ENCODE measurements at regions not wholly inside any gene's neighbourhood (a gene's known extent, or its start where the extent isn't known, plus 50 kb on each side); places are given as distances from the start of the nearest gene placed in this dataset.

- TF ChIP-seq EZH2phosphoT487 (IDR thresholded peaks at IDR 0.05; ENCODE audit: borderline replicate concordance) (no peak), CTCF (conservative IDR thresholded peaks at IDR 0.05; ENCODE audit: low read length) (peak; percentile 83)
Observed at GRCh38 chr10:23516530-23516929, 77.7 kb downstream of the OTUD1 start.

GRCh38 chr10:23517155-23517554 lies 78.3 kb downstream of the OTUD1 start:
- no peaks in the 10 kb centered on the region for H3K79me2 ChIP-seq (ENCODE audit: insufficient read depth, low read length)
- H3K27me3 ChIP-seq (ENCODE audit: insufficient read depth, low read length, poor library complexity, severe bottlenecking) = no peaks in the 10 kb centered on the region
- H3F3A ChIP-seq (ENCODE audit: low read depth) = no peaks in the 10 kb centered on the region
- no peak overlapping the region for H3K4me2 ChIP-seq (ENCODE audit: low read depth, low read length, poor library complexity, severe bottlenecking)
- H3K4me1 ChIP-seq (ENCODE audit: insufficient read depth, low read length, poor library complexity, severe bottlenecking) = no peaks in the 10 kb centered on the region
- no peaks in the 10 kb centered on the region for H3K9me2 ChIP-seq (replicated peaks; ENCODE audit: low read depth, low read length)
- H3K9me3 ChIP-seq (ENCODE audit: insufficient read depth, low read depth, low read length) = no peaks in the 10 kb centered on the region
- TF ChIP-seq EZH2phosphoT487 (IDR thresholded peaks at IDR 0.05; ENCODE audit: borderline replicate concordance) (no peak), CTCF (conservative IDR thresholded peaks at IDR 0.05; ENCODE audit: low read length) (no peak)
- H3K9ac ChIP-seq (ENCODE audit: low read depth, low read length, poor library complexity, severe bottlenecking) = no peak overlapping the region
- no peaks in the 10 kb centered on the region for H3K36me3 ChIP-seq (ENCODE audit: insufficient read depth, low read length)
- no peaks in the 10 kb centered on the region for H4K20me1 ChIP-seq (ENCODE audit: insufficient read depth, low read length, poor library complexity, severe bottlenecking)
- H2AFZ ChIP-seq (ENCODE audit: low read length) = no peak overlapping the region
- no peak overlapping the region for H3K4me3 ChIP-seq (ENCODE audit: low read length, poor library complexity, severe bottlenecking)

More at GRCh38 chr10:23516530-23516929, 77.7 kb downstream of the OTUD1 start:
- Histone ChIP-seq H3K4me2 (ENCODE audit: low read depth, low read length, poor library complexity, severe bottlenecking) (no peak overlapping the region), H3K9ac (ENCODE audit: low read depth, low read length, poor library complexity, severe bottlenecking) (no peak overlapping the region), H3F3A (ENCODE audit: low read depth) (no peaks in the 10 kb centered on the region), H4K20me1 (ENCODE audit: insufficient read depth, low read length, poor library complexity, severe bottlenecking) (no peaks in the 10 kb centered on the region), H3K4me1 (ENCODE audit: insufficient read depth, low read length, poor library complexity, severe bottlenecking) (no peaks in the 10 kb centered on the region), H3K4me3 (ENCODE audit: low read length, poor library complexity, severe bottlenecking) (no peak overlapping the region), H3K9me3 (ENCODE audit: insufficient read depth, low read depth, low read length) (no peaks in the 10 kb centered on the region), H3K27me3 (ENCODE audit: insufficient read depth, low read length, poor library complexity, severe bottlenecking) (no peaks in the 10 kb centered on the region), H3K79me2 (ENCODE audit: insufficient read depth, low read length) (no peaks in the 10 kb centered on the region), H2AFZ (ENCODE audit: low read length) (no peak overlapping the region), H3K9me2 (replicated peaks; ENCODE audit: low read depth, low read length) (no peaks in the 10 kb centered on the region), H3K36me3 (ENCODE audit: insufficient read depth, low read length) (no peaks in the 10 kb centered on the region)

DNA sequence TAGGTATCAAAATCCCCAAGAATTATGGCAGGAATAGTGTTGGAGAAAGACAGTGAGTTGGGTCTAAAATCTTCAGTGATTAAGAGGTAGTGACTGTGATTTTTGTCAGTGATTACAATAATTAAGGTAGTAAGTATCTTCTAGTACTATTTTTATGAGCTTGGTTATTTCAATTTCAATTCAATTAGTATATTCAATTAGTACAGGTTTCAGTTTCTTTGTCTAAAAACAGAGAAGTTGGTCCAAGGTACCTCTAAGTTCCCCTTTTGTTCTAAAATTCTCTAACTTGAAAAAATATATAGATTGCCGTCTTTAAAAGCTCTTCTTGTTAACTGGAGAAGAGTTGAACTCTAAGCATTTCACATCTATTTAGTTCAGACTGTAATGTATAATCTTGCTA lies 82.9 kb downstream of the OTUD1 start:
- no peaks in the 10 kb centered on the region for H3K27me3 ChIP-seq (ENCODE audit: insufficient read depth, low read length, poor library complexity, severe bottlenecking)
- no peaks in the 10 kb centered on the region for H3K4me1 ChIP-seq (ENCODE audit: insufficient read depth, low read length, poor library complexity, severe bottlenecking)
- no peaks in the 10 kb centered on the region for H3K9me3 ChIP-seq (ENCODE audit: insufficient read depth, low read depth, low read length)
- H3K9ac ChIP-seq (ENCODE audit: low read depth, low read length, poor library complexity, severe bottlenecking) = no peak overlapping the region
- TF ChIP-seq EZH2phosphoT487 (IDR thresholded peaks at IDR 0.05; ENCODE audit: borderline replicate concordance) (no peak), CTCF (conservative IDR thresholded peaks at IDR 0.05; ENCODE audit: low read length) (no peak)
- H3F3A ChIP-seq (ENCODE audit: low read depth) = no peaks in the 10 kb centered on the region
- no peaks in the 10 kb centered on the region for H3K79me2 ChIP-seq (ENCODE audit: insufficient read depth, low read length)
- no peaks in the 10 kb centered on the region for H3K9me2 ChIP-seq (replicated peaks; ENCODE audit: low read depth, low read length)
- H3K36me3 ChIP-seq (ENCODE audit: insufficient read depth, low read length) = no peaks in the 10 kb centered on the region
- H3K4me2 ChIP-seq (ENCODE audit: low read depth, low read length, poor library complexity, severe bottlenecking) = no peak overlapping the region
- H4K20me1 ChIP-seq (ENCODE audit: insufficient read depth, low read length, poor library complexity, severe bottlenecking) = no peaks in the 10 kb centered on the region
- H2AFZ ChIP-seq (ENCODE audit: low read length) = no peak overlapping the region
- no peak overlapping the region for H3K4me3 ChIP-seq (ENCODE audit: low read length, poor library complexity, severe bottlenecking)
